Right renal pelvis (tissue), 4 donors: ENCODE measurements at regions not wholly inside any gene's neighbourhood (a gene's known extent, or its start where the extent isn't known, plus 50 kb on each side); places are given as distances from the start of the nearest gene placed in this dataset.

Experiments
- DNase-seq, 4 donors: peaks; one replicate each; pipeline ENCODE4 v3.0.0-alpha.2; 2013; ENCODE audit warnings: low read depth in 4 of 4, low spot score in 3 of 4, missing footprints in 1 of 4

- no peak for DNase-seq
Measured at GRCh38 chr3:66740260-66740659, 239.4 kb upstream of the LRIG1 start.

- DNase-seq = no peak
Measured at GRCh38 chr3:66744521-66744920, 243.7 kb upstream of the LRIG1 start.

GRCh38 chr3:66744986-66745385 is 244.2 kb upstream of the LRIG1 start:
- DNase-seq = no peak

- no peak for DNase-seq
Measured at GRCh38 chr3:66747261-66747660, 246.4 kb upstream of the LRIG1 start.

GRCh38 chr3:66747696-66748095 is 246.9 kb upstream of the LRIG1 start:
- DNase-seq = no peak

GRCh38 chr3:66748175-66748876 is 247.5 kb upstream of the LRIG1 start:
- no peak for DNase-seq

GRCh38 chr3:66751842-66752241 is 246.3 kb upstream of the KBTBD8 start:
- no peak for DNase-seq

GRCh38 chr3:66753670-66754069 is 244.4 kb upstream of the KBTBD8 start:
- no peak for DNase-seq

- no peak for DNase-seq
Measured at GRCh38 chr3:66754613-66755012, 243.5 kb upstream of the KBTBD8 start.

GRCh38 chr3:66755924-66756323 is 242.2 kb upstream of the KBTBD8 start:
- DNase-seq = no peak

- no peak for DNase-seq
Measured at GRCh38 chr3:66756468-66757036, 241.6 kb upstream of the KBTBD8 start.

GRCh38 chr3:66761093-66761780 is 236.9 kb upstream of the KBTBD8 start:
- no peak for DNase-seq

- DNase-seq = no peak
Measured at GRCh38 chr3:66762916-66763693, 235.0 kb upstream of the KBTBD8 start.

- no peak for DNase-seq
Measured at GRCh38 chr3:66778107-66778506, 220.0 kb upstream of the KBTBD8 start.

GRCh38 chr3:66778777-66779176 is 219.3 kb upstream of the KBTBD8 start:
- no peak for DNase-seq

- DNase-seq = no peak
Measured at GRCh38 chr3:66785191-66785909, 212.8 kb upstream of the KBTBD8 start.

- peak in 3 of 4 donors; percentile 12 to 31 (median 26) for DNase-seq
Measured at GRCh38 chr3:66789580-66790237, 208.4 kb upstream of the KBTBD8 start.

GRCh38 chr3:66792086-66792485 is 206.0 kb upstream of the KBTBD8 start:
- no peak for DNase-seq

- no peak for DNase-seq
Measured at GRCh38 chr3:66795365-66795764, 202.7 kb upstream of the KBTBD8 start.

GRCh38 chr3:66796343-66796742 is 201.8 kb upstream of the KBTBD8 start:
- DNase-seq = no peak
